Stomach smooth muscle (tissue), 2 donors: ENCODE measurements at regions not wholly inside any gene's neighbourhood (a gene's known extent, or its start where the extent isn't known, plus 50 kb on each side); places are given as distances from the start of the nearest gene placed in this dataset.

Experiments used
- H3K27ac ChIP-seq: one replicate; pipeline ENCODE4 v1.7.0; 2013; ENCODE audit warnings: mild to moderate bottlenecking, low read length, inconsistent platforms
- H3K27me3 ChIP-seq, 2 donors: one replicate each; pipeline ENCODE4 v1.7.0; 2013; ENCODE audit warnings: low read length in 2 of 2; ENCODE audit not compliant: insufficient read depth in 2 of 2, control insufficient read depth in 1 of 2
- H3K36me3 ChIP-seq, 2 donors: one replicate each; pipeline ENCODE4 v1.7.0; 2013; ENCODE audit warnings: low read length in 2 of 2; ENCODE audit not compliant: control insufficient read depth in 2 of 2, insufficient read depth in 2 of 2
- H3K4me1 ChIP-seq: one replicate; pipeline ENCODE4 v1.7.0; 2013; ENCODE audit warnings: low read length; ENCODE audit not compliant: control insufficient read depth, insufficient read depth
- H3K4me3 ChIP-seq, 2 donors: one replicate each; pipeline ENCODE4 v1.7.0; 2013; ENCODE audit warnings: low read length in 2 of 2
- H3K9ac ChIP-seq, 2 donors: one replicate each; pipeline ENCODE4 v1.7.0; 2013; ENCODE audit warnings: low read length in 2 of 2, mild to moderate bottlenecking in 1 of 2
- H3K9me3 ChIP-seq, 2 donors: one replicate each; pipeline ENCODE4 v1.7.0; 2013; ENCODE audit warnings: low read length in 2 of 2; ENCODE audit not compliant: control insufficient read depth in 2 of 2
- donor health status: healthy.
- donor health status: Pancreatic carcinoma.

DNA sequence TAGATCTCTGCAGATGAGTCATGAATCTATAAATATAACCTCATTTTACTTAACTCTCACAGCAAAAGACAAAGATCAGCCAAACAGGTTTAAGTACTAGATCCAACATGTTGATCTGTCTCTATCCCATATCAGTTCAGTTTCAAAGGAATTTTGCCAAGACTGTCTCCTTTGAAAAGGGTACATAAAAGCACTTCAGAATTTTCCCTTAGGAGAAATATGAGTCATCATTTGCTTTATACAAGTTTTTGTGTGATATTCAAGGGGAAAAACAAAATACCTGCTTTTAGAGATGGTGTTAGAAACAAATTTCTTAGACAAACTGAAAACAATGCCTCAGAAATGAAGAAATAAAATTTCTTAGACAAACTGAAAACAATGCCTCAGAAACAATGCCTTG, 73.5 kb upstream of the LRRC7 start:
- no peaks in the 10 kb centered on the region for H3K27me3 ChIP-seq
- no peak overlapping the region for H3K4me3 ChIP-seq
- no peaks in the 10 kb centered on the region for H3K36me3 ChIP-seq
- no peak overlapping the region for H3K27ac ChIP-seq
- H3K9me3 ChIP-seq, result no peaks in the 10 kb centered on the region
- H3K9ac ChIP-seq, result no peak overlapping the region
- no peaks in the 10 kb centered on the region for H3K4me1 ChIP-seq

DNA sequence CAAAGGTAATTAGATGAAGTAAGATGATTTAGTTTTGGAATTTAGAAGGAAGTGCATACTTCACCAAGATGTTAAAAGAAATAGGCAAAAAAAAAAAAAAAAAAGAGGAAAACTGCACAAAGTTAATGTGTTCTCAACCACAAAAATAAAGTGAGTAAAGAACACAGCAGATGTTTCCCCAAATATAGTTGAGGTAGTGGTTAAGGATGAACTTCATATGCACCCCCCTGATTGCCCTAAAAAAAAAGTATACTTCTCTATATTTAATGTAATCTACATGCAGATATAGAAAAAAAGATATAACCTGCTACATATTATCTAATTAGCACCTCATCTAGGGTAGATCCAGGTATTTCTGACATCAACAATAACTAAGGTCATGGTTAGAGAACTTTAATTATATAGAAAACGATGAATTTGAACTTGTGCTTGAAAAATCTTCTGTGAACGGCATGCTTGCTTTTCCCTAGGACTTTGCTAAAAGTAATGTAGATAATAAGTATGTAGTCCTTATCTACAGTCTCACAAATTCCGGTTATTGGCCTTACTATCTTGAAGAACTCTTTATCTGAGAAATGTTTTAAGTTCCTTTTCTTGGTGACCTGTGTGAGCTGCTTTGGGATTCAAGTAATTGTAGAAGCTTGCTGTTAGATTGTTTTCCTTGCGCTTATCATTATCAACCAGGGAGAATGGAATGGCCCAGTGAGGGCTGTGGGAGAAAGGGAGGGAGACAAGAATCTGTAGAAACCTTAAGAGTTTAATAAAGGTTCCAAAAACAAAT, 70.1 kb upstream of the LRRC7 start:
- Histone ChIP-seq H3K9me3 (no peaks in the 10 kb centered on the region), H3K27ac (no peak overlapping the region), H3K9ac (no peak overlapping the region), H3K27me3 (no peaks in the 10 kb centered on the region), H3K4me1 (no peaks in the 10 kb centered on the region), H3K36me3 (no peaks in the 10 kb centered on the region), H3K4me3 (no peak overlapping the region)

GRCh38 chr1:69498711-69499110, 69.0 kb upstream of the LRRC7 start:
- Histone ChIP-seq H3K36me3 (no peaks in the 10 kb centered on the region), H3K9ac (no peak overlapping the region), H3K4me3 (no peak overlapping the region), H3K9me3 (no peaks in the 10 kb centered on the region), H3K4me1 (no peaks in the 10 kb centered on the region), H3K27me3 (no peaks in the 10 kb centered on the region), H3K27ac (no peak overlapping the region)

GRCh38 chr1:69499203-69499803, 68.4 kb upstream of the LRRC7 start:
- Histone ChIP-seq H3K4me1 (no peaks in the 10 kb centered on the region), H3K27ac (no peak overlapping the region), H3K9ac (no peak overlapping the region), H3K9me3 (no peaks in the 10 kb centered on the region), H3K36me3 (no peaks in the 10 kb centered on the region), H3K4me3 (no peak overlapping the region), H3K27me3 (no peaks in the 10 kb centered on the region)

DNA sequence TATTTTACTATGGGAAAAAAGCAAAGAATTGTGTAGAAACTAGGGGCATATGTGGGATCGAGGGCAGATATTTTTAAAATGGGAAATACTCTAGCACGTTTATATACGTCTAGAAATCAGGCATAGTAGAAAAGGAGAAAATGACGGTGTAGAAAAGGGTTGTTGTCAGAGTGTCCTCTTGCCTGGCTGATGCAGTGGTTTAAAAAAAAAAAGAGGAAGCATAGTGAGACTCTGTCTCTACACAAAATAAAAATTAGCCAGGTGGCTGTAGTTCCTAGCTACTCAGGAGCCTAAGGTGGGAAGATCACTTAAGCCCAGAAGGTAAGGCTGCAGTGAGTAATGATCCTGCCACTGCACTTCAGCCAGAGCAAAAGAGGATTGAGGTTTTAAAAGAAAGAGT, 64.7 kb upstream of the LRRC7 start:
- Histone ChIP-seq H3K36me3 (no peaks in the 10 kb centered on the region), H3K4me1 (no peaks in the 10 kb centered on the region), H3K9me3 (no peaks in the 10 kb centered on the region), H3K27me3 (no peaks in the 10 kb centered on the region), H3K9ac (no peak overlapping the region), H3K4me3 (no peak overlapping the region), H3K27ac (no peak overlapping the region)

GRCh38 chr1:69504730-69505252, 62.9 kb upstream of the LRRC7 start:
- Histone ChIP-seq H3K9me3 (no peaks in the 10 kb centered on the region), H3K27me3 (no peaks in the 10 kb centered on the region), H3K4me3 (no peak overlapping the region), H3K9ac (no peak overlapping the region), H3K4me1 (no peaks in the 10 kb centered on the region), H3K27ac (no peak overlapping the region), H3K36me3 (no peaks in the 10 kb centered on the region)

- Histone ChIP-seq H3K36me3 (no peaks in the 10 kb centered on the region), H3K9me3 (no peaks in the 10 kb centered on the region), H3K4me3 (no peak overlapping the region), H3K27ac (no peak overlapping the region), H3K9ac (no peak overlapping the region), H3K27me3 (no peaks in the 10 kb centered on the region), H3K4me1 (no peaks in the 10 kb centered on the region)
These were observed 61.4 kb upstream of the LRRC7 start for GRCh38 chr1:69506311-69506710.

GRCh38 chr1:69506721-69507120, 61.0 kb upstream of the LRRC7 start:
- H3K9me3 ChIP-seq, result no peaks in the 10 kb centered on the region
- no peaks in the 10 kb centered on the region for H3K36me3 ChIP-seq
- no peak overlapping the region for H3K9ac ChIP-seq
- H3K27ac ChIP-seq, result no peak overlapping the region
- no peak overlapping the region for H3K4me3 ChIP-seq
- H3K27me3 ChIP-seq, result no peaks in the 10 kb centered on the region
- H3K4me1 ChIP-seq, result no peaks in the 10 kb centered on the region

DNA sequence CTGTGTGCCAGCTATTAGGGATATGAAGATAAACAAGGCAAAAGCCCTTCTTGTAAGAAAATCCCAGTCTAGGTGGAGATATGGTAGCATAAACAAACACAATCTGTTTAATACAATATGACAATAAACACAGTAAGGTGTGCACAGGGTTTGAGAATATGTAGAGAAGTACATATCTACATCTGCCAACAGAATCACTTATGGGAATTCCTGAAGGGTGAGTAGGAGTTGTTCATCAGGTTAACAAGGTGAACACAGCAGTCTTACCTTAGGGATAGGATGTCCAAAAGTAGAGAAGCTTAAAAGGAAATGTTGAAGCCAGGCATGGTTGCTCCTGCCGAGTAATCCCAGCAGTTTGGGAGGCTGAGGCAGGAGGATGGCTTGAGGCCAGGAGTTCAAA, 57.7 kb upstream of the LRRC7 start:
- no peak overlapping the region for H3K27ac ChIP-seq
- no peak overlapping the region for H3K4me3 ChIP-seq
- no peaks in the 10 kb centered on the region for H3K27me3 ChIP-seq
- no peaks in the 10 kb centered on the region for H3K36me3 ChIP-seq
- H3K9me3 ChIP-seq, result no peaks in the 10 kb centered on the region
- H3K9ac ChIP-seq, result no peak overlapping the region
- H3K4me1 ChIP-seq, result no peaks in the 10 kb centered on the region

DNA sequence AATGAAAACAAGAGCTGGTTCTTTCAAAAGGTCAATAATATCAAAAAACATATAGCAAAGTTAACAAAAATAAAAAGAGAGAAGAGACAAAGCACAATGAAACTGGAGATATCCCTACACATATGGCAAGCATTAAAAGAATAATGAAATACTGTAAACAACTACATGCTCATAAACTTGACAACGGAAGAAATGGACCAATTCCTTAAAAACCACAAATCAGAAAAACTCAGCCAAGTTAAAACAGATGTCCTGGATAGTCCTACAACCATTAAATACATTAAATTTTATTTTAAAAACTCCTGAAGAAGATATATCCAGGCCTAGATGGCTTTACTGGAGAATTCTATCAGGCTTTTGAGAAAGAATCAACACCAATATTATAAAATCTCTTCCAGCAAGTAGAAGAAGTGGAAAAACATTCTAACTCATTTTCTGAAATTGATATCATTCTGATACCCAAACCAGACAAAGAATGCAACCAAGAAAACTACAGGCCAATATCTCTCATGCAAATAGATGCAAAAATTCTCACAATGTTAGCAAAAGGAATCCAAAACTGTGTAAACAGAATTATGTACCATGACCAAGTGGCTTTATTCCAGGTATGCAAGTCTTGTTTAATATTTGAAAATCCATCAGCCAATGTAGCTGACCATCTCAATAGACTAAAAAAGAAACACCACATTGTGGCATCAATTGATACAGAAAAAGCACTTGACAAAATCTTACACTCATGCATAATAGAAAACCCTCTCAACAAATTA, 56.1 kb upstream of the LRRC7 start:
- no peaks in the 10 kb centered on the region for H3K4me1 ChIP-seq
- no peaks in the 10 kb centered on the region for H3K9me3 ChIP-seq
- no peak overlapping the region for H3K4me3 ChIP-seq
- no peaks in the 10 kb centered on the region for H3K27me3 ChIP-seq
- H3K36me3 ChIP-seq, result no peaks in the 10 kb centered on the region
- no peak overlapping the region for H3K27ac ChIP-seq
- no peak overlapping the region for H3K9ac ChIP-seq
